ENCODE measurements at regions not wholly inside any gene's neighbourhood (a gene's known extent, or its start where the extent isn't known, plus 50 kb on each side); places are given as distances from the start of the nearest gene placed in this dataset.

GRCh38 chr3:191148131-191148530, 50.9 kb upstream of the OSTN start:
- intact Hi-C loops (cut with micrococcal nuclease): no loop called here
- no peak overlapping the region for H3K27ac ChIP-seq (ENCODE audit: low read depth, low read length)
- Mint-ChIP-seq H3K4me1 (no peaks in the 10 kb centered on the region), H3K27me3 (no peaks in the 10 kb centered on the region), H3K4me3 (no peak overlapping the region), H3K27ac (no peak overlapping the region), H3K36me3 (no peaks in the 10 kb centered on the region), H3K9me3 (peaks cover 0 to 10% (median 3%) of the 10 kb centered on the region in 8 donors)
- no peak for DNase-seq
- ChIA-PET CTCF (ENCODE audit: partially characterized antibody) (no interaction called here), POLR2A (ENCODE audit: partially characterized antibody) (no interaction called here)
- no peaks in the 10 kb centered on the region for H3K27me3 ChIP-seq (ENCODE audit: insufficient read depth, low read length)
- no peaks in the 10 kb centered on the region for H3K36me3 ChIP-seq (ENCODE audit: insufficient read depth, low read length)
- H3K4me3 ChIP-seq (ENCODE audit: low read length in 2 of 2): no peak overlapping the region
- H3K4me1 ChIP-seq (ENCODE audit: insufficient read depth, low read length): no peaks in the 10 kb centered on the region
- no peaks in the 10 kb centered on the region for H3K9me3 ChIP-seq (ENCODE audit: control insufficient read depth in 1 of 2, low read length in 2 of 2)

GRCh38 chr3:191143224-191143623, 55.8 kb upstream of the OSTN start:
- intact Hi-C loops (cut with micrococcal nuclease): no loop called here
- no peaks in the 10 kb centered on the region for H3K27me3 ChIP-seq (ENCODE audit: insufficient read depth, low read length)
- H3K27me3 Mint-ChIP-seq: no peaks in the 10 kb centered on the region

GRCh38 chr3:191141728-191142127, 57.3 kb upstream of the OSTN start:
- CTCF ChIA-PET (ENCODE audit: partially characterized antibody): no interaction called here
- H3K27ac Mint-ChIP-seq: no peak overlapping the region
- peaks cover 0 to 7% (median under 1%) of the 10 kb centered on the region in 8 donors for H3K9me3 Mint-ChIP-seq
- no peak for DNase-seq
- no peak overlapping the region for H3K27ac ChIP-seq (ENCODE audit: low read depth, low read length)
- H3K27me3 ChIP-seq (ENCODE audit: insufficient read depth, low read length): no peaks in the 10 kb centered on the region
- no peaks in the 10 kb centered on the region for H3K36me3 Mint-ChIP-seq
- POLR2A ChIA-PET (ENCODE audit: partially characterized antibody): no interaction called here
- intact Hi-C loops (cut with micrococcal nuclease): no loop called here
- H3K4me3 ChIP-seq (ENCODE audit: low read length in 2 of 2): no peak overlapping the region
- no peaks in the 10 kb centered on the region for H3K27me3 Mint-ChIP-seq
- H3K36me3 ChIP-seq (ENCODE audit: insufficient read depth, low read length): no peaks in the 10 kb centered on the region
- no peaks in the 10 kb centered on the region for H3K9me3 ChIP-seq (ENCODE audit: control insufficient read depth in 1 of 2, low read length in 2 of 2)
- no peaks in the 10 kb centered on the region for H3K4me1 ChIP-seq (ENCODE audit: insufficient read depth, low read length)
- no peak overlapping the region for H3K4me3 Mint-ChIP-seq
- H3K4me1 Mint-ChIP-seq: peaks cover 0 to 4% (median 0%) of the 10 kb centered on the region in 4 donors

More at GRCh38 chr3:191143224-191143623, 55.8 kb upstream of the OSTN start:
- Histone ChIP-seq H3K4me1 (ENCODE audit: insufficient read depth, low read length) (no peaks in the 10 kb centered on the region), H3K9me3 (ENCODE audit: control insufficient read depth in 1 of 2, low read length in 2 of 2) (no peaks in the 10 kb centered on the region), H3K4me3 (ENCODE audit: low read length in 2 of 2) (no peak overlapping the region), H3K36me3 (ENCODE audit: insufficient read depth, low read length) (no peaks in the 10 kb centered on the region), H3K27ac (ENCODE audit: low read depth, low read length) (no peak overlapping the region)
- ChIA-PET CTCF (ENCODE audit: partially characterized antibody) (no interaction called here), POLR2A (ENCODE audit: partially characterized antibody) (no interaction called here)
- peaks cover 0 to 3% (median 0%) of the 10 kb centered on the region in 4 donors for H3K4me1 Mint-ChIP-seq
- H3K9me3 Mint-ChIP-seq: peaks cover 0 to 10% (median 3%) of the 10 kb centered on the region in 8 donors
- H3K36me3 Mint-ChIP-seq: no peaks in the 10 kb centered on the region
- H3K27ac Mint-ChIP-seq: no peak overlapping the region
- no peak for DNase-seq
- no peak overlapping the region for H3K4me3 Mint-ChIP-seq

- Mint-ChIP-seq H3K9me3 (peaks cover 0 to 10% (median 3%) of the 10 kb centered on the region in 8 donors), H3K4me1 (peaks cover 0 to 4% (median under 1%) of the 10 kb centered on the region in 4 donors), H3K27ac (peak overlapping the region in 1 of 7 donors; percentile 1), H3K4me3 (no peak overlapping the region), H3K36me3 (no peaks in the 10 kb centered on the region), H3K27me3 (no peaks in the 10 kb centered on the region)
- Histone ChIP-seq H3K4me3 (ENCODE audit: low read length in 2 of 2) (no peak overlapping the region), H3K36me3 (ENCODE audit: insufficient read depth, low read length) (no peaks in the 10 kb centered on the region), H3K27ac (ENCODE audit: low read depth, low read length) (no peak overlapping the region), H3K9me3 (ENCODE audit: control insufficient read depth in 1 of 2, low read length in 2 of 2) (no peaks in the 10 kb centered on the region), H3K27me3 (ENCODE audit: insufficient read depth, low read length) (no peaks in the 10 kb centered on the region), H3K4me1 (ENCODE audit: insufficient read depth, low read length) (no peaks in the 10 kb centered on the region)
- POLR2A ChIA-PET (ENCODE audit: partially characterized antibody): no interaction called here
- no peak for DNase-seq
- CTCF ChIA-PET (ENCODE audit: partially characterized antibody): no interaction called here
- intact Hi-C loops (cut with micrococcal nuclease): no loop called here
These were observed 59.3 kb upstream of the OSTN start for GRCh38 chr3:191139736-191140135.

GRCh38 chr3:191138937-191139336, 60.1 kb upstream of the OSTN start:
- ChIA-PET CTCF (ENCODE audit: partially characterized antibody) (interaction anchor here (1.1 kb wide), 1 partner anchor 11 kb away, joined by 4 read pairs; no protein-coding TSS in a partner anchor), POLR2A (ENCODE audit: partially characterized antibody) (no interaction called here)

GRCh38 chr3:191137708-191138107, 61.3 kb upstream of the OSTN start:
- Histone ChIP-seq H3K27me3 (ENCODE audit: insufficient read depth, low read length) (no peaks in the 10 kb centered on the region), H3K9me3 (ENCODE audit: control insufficient read depth in 1 of 2, low read length in 2 of 2) (no peaks in the 10 kb centered on the region), H3K4me1 (ENCODE audit: insufficient read depth, low read length) (no peaks in the 10 kb centered on the region), H3K4me3 (ENCODE audit: low read length in 2 of 2) (no peak overlapping the region), H3K36me3 (ENCODE audit: insufficient read depth, low read length) (no peaks in the 10 kb centered on the region), H3K27ac (ENCODE audit: low read depth, low read length) (no peak overlapping the region)
- CTCF ChIA-PET (ENCODE audit: partially characterized antibody): no interaction called here
- peaks cover 0 to 10% (median 4%) of the 10 kb centered on the region in 8 donors for H3K9me3 Mint-ChIP-seq
- no peak for DNase-seq
- H3K27ac Mint-ChIP-seq: no peak overlapping the region
- H3K27me3 Mint-ChIP-seq: no peaks in the 10 kb centered on the region
- POLR2A ChIA-PET (ENCODE audit: partially characterized antibody): no interaction called here
- H3K36me3 Mint-ChIP-seq: no peaks in the 10 kb centered on the region
- intact Hi-C loops (cut with micrococcal nuclease): no loop called here
- no peak overlapping the region for H3K4me3 Mint-ChIP-seq
- peaks cover 0 to 4% (median under 1%) of the 10 kb centered on the region in 4 donors for H3K4me1 Mint-ChIP-seq

More at GRCh38 chr3:191138937-191139336, 60.1 kb upstream of the OSTN start:
- no peaks in the 10 kb centered on the region for H3K9me3 ChIP-seq (ENCODE audit: control insufficient read depth in 1 of 2, low read length in 2 of 2)
- H3K4me1 Mint-ChIP-seq: peaks cover 0 to 4% (median under 1%) of the 10 kb centered on the region in 4 donors
- no peak overlapping the region for H3K4me3 ChIP-seq (ENCODE audit: low read length in 2 of 2)
- no peaks in the 10 kb centered on the region for H3K36me3 Mint-ChIP-seq
- H3K36me3 ChIP-seq (ENCODE audit: insufficient read depth, low read length): no peaks in the 10 kb centered on the region
- H3K27ac Mint-ChIP-seq: no peak overlapping the region
- intact Hi-C loops (cut with micrococcal nuclease): no loop called here
- H3K9me3 Mint-ChIP-seq: peaks cover 0 to 10% (median 4%) of the 10 kb centered on the region in 8 donors
- H3K4me1 ChIP-seq (ENCODE audit: insufficient read depth, low read length): no peaks in the 10 kb centered on the region
- no peaks in the 10 kb centered on the region for H3K27me3 Mint-ChIP-seq
- no peaks in the 10 kb centered on the region for H3K27me3 ChIP-seq (ENCODE audit: insufficient read depth, low read length)
- no peak overlapping the region for H3K27ac ChIP-seq (ENCODE audit: low read depth, low read length)
- DNase-seq: no peak
- peak overlapping the region in 1 of 8 donors; percentile 32 for H3K4me3 Mint-ChIP-seq

GRCh38 chr3:191136347-191136746, 62.7 kb upstream of the OSTN start:
- no peak overlapping the region for H3K27ac ChIP-seq (ENCODE audit: low read depth, low read length)
- H3K36me3 ChIP-seq (ENCODE audit: insufficient read depth, low read length): no peaks in the 10 kb centered on the region
- Mint-ChIP-seq H3K9me3 (peaks cover 0 to 10% (median 4%) of the 10 kb centered on the region in 8 donors), H3K27me3 (no peaks in the 10 kb centered on the region), H3K27ac (no peak overlapping the region), H3K4me1 (peaks cover 0 to 4% (median under 1%) of the 10 kb centered on the region in 4 donors), H3K36me3 (no peaks in the 10 kb centered on the region), H3K4me3 (no peak overlapping the region)
- POLR2A ChIA-PET (ENCODE audit: partially characterized antibody): no interaction called here
- DNase-seq: no peak
- no peaks in the 10 kb centered on the region for H3K27me3 ChIP-seq (ENCODE audit: insufficient read depth, low read length)
- no peaks in the 10 kb centered on the region for H3K9me3 ChIP-seq (ENCODE audit: control insufficient read depth in 1 of 2, low read length in 2 of 2)
- no peaks in the 10 kb centered on the region for H3K4me1 ChIP-seq (ENCODE audit: insufficient read depth, low read length)
- no peak overlapping the region for H3K4me3 ChIP-seq (ENCODE audit: low read length in 2 of 2)
- CTCF ChIA-PET (ENCODE audit: partially characterized antibody): no interaction called here
- intact Hi-C loops (cut with micrococcal nuclease): no loop called here

- Histone ChIP-seq H3K27ac (ENCODE audit: low read depth, low read length) (no peak overlapping the region), H3K4me1 (ENCODE audit: insufficient read depth, low read length) (no peaks in the 10 kb centered on the region), H3K36me3 (ENCODE audit: insufficient read depth, low read length) (no peaks in the 10 kb centered on the region), H3K4me3 (ENCODE audit: low read length in 2 of 2) (no peak overlapping the region), H3K27me3 (ENCODE audit: insufficient read depth, low read length) (no peaks in the 10 kb centered on the region), H3K9me3 (ENCODE audit: control insufficient read depth in 1 of 2, low read length in 2 of 2) (no peaks in the 10 kb centered on the region)
- no peaks in the 10 kb centered on the region for H3K27me3 Mint-ChIP-seq
- H3K27ac Mint-ChIP-seq: no peak overlapping the region
- peaks cover 0 to 10% (median 4%) of the 10 kb centered on the region in 8 donors for H3K9me3 Mint-ChIP-seq
- ChIA-PET POLR2A (ENCODE audit: partially characterized antibody) (no interaction called here), CTCF (ENCODE audit: partially characterized antibody) (no interaction called here)
- no peaks in the 10 kb centered on the region for H3K36me3 Mint-ChIP-seq
- peaks cover 0 to 4% (median under 1%) of the 10 kb centered on the region in 4 donors for H3K4me1 Mint-ChIP-seq
- DNase-seq: no peak
- intact Hi-C loops (cut with micrococcal nuclease): no loop called here
- no peak overlapping the region for H3K4me3 Mint-ChIP-seq
These were observed 63.9 kb upstream of the OSTN start for GRCh38 chr3:191135175-191135574.

All from CD4-positive, alpha-beta memory T cell (primary cell).